HL-60 (cell line): ENCODE measurements at regions not wholly inside any gene's neighbourhood (a gene's known extent, or its start where the extent isn't known, plus 50 kb on each side); places are given as distances from the start of the nearest gene placed in this dataset.

Experiments used
- DNase-seq, 2 experiments: peaks; one replicate each; pipeline ENCODE4 v3.0.0-alpha.2; 2010 to 2020; ENCODE audit warnings: low read depth in 1 of 2, low spot score in 1 of 2
- H3K27ac ChIP-seq: fragments of 250-450 bp; sonication (Bioruptor Pico); replicated peaks from 2 replicates; pipeline ENCODE4 v1.5.1; 2020; ENCODE audit warnings: mild to moderate bottlenecking, moderate library complexity
- H3K27me3 ChIP-seq: fragments of 250-450 bp; sonication (Bioruptor Pico); 2 replicates; pipeline ENCODE4 v1.5.1; 2021; ENCODE audit warnings: mild to moderate bottlenecking, moderate library complexity; ENCODE audit not compliant: insufficient read depth, poor library complexity, severe bottlenecking
- H3K4me3 ChIP-seq: replicated peaks from 2 replicates; pipeline ENCODE4 v1.5.1; 2011; ENCODE audit warnings: mild to moderate bottlenecking, control low read depth, low read length; ENCODE audit not compliant: insufficient read depth
- CTCF ChIP-seq: IDR thresholded peaks from one replicate; pipeline ENCODE4 v1.5.1; 2011; ENCODE audit warnings: low read length, control low read depth, inconsistent platforms; ENCODE audit not compliant: insufficient read depth
- GABPA ChIP-seq: IDR thresholded peaks from 2 replicates; pipeline ENCODE4 v1.6.1; 2012; ENCODE audit warnings: low read depth
- POLR2AphosphoS5 ChIP-seq: IDR thresholded peaks from 2 replicates; pipeline ENCODE4 v1.6.1; 2012; ENCODE audit warnings: low read depth
- SPI1 ChIP-seq: IDR thresholded peaks from 2 replicates; pipeline ENCODE4 v1.6.1; 2012; ENCODE audit warnings: low read depth, mild to moderate bottlenecking, borderline replicate concordance
- TF ChIP-seq, protein P1 (sequence below): IDR thresholded peaks from 2 replicates; pipeline ENCODE4 v1.6.1; 2012; ENCODE audit warnings: low read depth; ENCODE audit not compliant: insufficient replicate concordance

GRCh38 chr5:68961762-68962161, 132.1 kb upstream of the SLC30A5 start:
- no peak for DNase-seq
- no peak overlapping the region for H3K4me3 ChIP-seq
- TF ChIP-seq GABPA: no peak
- TF ChIP-seq, protein P1, sequence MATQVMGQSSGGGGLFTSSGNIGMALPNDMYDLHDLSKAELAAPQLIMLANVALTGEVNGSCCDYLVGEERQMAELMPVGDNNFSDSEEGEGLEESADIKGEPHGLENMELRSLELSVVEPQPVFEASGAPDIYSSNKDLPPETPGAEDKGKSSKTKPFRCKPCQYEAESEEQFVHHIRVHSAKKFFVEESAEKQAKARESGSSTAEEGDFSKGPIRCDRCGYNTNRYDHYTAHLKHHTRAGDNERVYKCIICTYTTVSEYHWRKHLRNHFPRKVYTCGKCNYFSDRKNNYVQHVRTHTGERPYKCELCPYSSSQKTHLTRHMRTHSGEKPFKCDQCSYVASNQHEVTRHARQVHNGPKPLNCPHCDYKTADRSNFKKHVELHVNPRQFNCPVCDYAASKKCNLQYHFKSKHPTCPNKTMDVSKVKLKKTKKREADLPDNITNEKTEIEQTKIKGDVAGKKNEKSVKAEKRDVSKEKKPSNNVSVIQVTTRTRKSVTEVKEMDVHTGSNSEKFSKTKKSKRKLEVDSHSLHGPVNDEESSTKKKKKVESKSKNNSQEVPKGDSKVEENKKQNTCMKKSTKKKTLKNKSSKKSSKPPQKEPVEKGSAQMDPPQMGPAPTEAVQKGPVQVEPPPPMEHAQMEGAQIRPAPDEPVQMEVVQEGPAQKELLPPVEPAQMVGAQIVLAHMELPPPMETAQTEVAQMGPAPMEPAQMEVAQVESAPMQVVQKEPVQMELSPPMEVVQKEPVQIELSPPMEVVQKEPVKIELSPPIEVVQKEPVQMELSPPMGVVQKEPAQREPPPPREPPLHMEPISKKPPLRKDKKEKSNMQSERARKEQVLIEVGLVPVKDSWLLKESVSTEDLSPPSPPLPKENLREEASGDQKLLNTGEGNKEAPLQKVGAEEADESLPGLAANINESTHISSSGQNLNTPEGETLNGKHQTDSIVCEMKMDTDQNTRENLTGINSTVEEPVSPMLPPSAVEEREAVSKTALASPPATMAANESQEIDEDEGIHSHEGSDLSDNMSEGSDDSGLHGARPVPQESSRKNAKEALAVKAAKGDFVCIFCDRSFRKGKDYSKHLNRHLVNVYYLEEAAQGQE: no peak
- TF ChIP-seq POLR2AphosphoS5: no peak
- TF ChIP-seq SPI1: no peak
- TF ChIP-seq CTCF: no peak
- H3K27ac ChIP-seq: no peak overlapping the region
- no peaks in the 10 kb centered on the region for H3K27me3 ChIP-seq

DNA sequence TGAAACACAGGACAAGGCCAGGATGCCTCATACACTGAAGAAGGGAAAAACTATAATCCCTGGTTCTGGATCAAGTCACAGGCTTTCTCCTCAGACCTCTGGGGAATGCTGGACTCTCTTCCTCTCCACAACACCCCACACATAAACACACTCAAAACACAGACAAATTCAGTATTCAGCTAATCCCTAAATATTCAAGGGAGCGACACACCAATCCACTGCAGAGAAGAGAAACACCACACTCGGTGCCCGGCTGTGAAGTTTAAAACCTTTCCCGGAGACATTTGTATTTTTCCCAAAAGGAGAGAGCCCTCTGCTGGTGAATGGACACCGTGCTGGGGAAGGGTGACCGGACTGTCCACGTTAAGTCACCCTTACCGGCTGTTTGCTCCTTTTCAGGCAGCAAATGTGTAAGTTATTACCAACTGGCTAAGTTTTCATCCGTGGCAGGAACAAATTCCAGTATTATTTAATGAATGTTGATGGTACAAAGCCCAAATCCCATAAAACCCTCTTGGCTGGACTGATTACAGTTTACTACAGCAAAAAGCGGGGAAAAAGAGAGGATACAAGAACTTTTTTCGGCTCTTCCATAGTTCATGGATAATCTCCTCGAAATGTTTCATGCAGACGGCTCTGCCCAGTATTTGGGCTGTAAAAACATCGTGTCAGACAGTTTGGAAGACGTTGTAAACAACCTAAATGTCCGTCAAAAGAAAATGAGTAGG, 130.9 kb upstream of the SLC30A5 start:
- peak in 1 of 2 experiments; percentile 3 for DNase-seq
- Histone ChIP-seq H3K4me3 (no peak overlapping the region), H3K27me3 (no peaks in the 10 kb centered on the region), H3K27ac (no peak overlapping the region)
- TF ChIP-seq GABPA: no peak
- TF ChIP-seq, protein P1: no peak
- no peak for TF ChIP-seq CTCF
- no peak for TF ChIP-seq SPI1
- no peak for TF ChIP-seq POLR2AphosphoS5

DNA sequence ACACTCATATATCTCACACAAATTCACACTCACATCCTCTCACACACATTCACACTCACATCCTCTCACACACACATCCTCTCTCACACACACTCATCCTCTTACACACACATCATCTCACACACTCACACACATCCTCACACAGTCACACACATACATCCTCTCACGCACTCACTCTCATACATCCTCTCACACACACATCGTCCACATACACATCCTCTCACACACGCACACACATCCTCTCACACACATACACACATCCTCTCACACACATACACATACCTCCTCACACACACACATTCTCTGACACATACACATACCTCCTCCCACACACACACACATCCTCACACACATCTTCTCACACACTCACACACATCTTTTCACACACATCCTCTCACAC, 129.1 kb upstream of the SLC30A5 start:
- DNase-seq: no peak
- H3K27me3 ChIP-seq: no peaks in the 10 kb centered on the region
- TF ChIP-seq POLR2AphosphoS5 (no peak), SPI1 (no peak), CTCF (no peak), GABPA (no peak)
- TF ChIP-seq, protein P1: no peak
- H3K4me3 ChIP-seq: no peak overlapping the region
- H3K27ac ChIP-seq: no peak overlapping the region
